ENCODE measurements at regions not wholly inside any gene's neighbourhood (a gene's known extent, or its start where the extent isn't known, plus 50 kb on each side); places are given as distances from the start of the nearest gene placed in this dataset.

- no peak for TF ChIP-seq POLR2AphosphoS5 (IDR thresholded peaks at IDR 0.05; ENCODE audit: low read depth, low read length)
- TF ChIP-seq REST (IDR thresholded peaks at IDR 0.05; ENCODE audit: insufficient read depth in 1 of 2, low read depth in 2 of 2, low read length in 2 of 2) = no peak
- no peak for TF ChIP-seq SIN3A (IDR thresholded peaks at IDR 0.05; ENCODE audit: borderline replicate concordance, insufficient read depth, low read length)
- TF ChIP-seq TAF1 (IDR thresholded peaks at IDR 0.05; ENCODE audit: borderline replicate concordance, insufficient read depth, low read length) = no peak
- TF ChIP-seq FOXP2 (optimal IDR thresholded peaks at IDR 0.05; ENCODE audit: borderline replicate concordance, extremely low read depth, extremely low read length, insufficient read depth) = peak; percentile 36
Observed at GRCh38 chr5:159442206-159442850, 112.0 kb upstream of the IL12B start.

GRCh38 chr5:159444441-159445082 lies 114.3 kb upstream of the IL12B start:
- TF ChIP-seq SIN3A (IDR thresholded peaks at IDR 0.05; ENCODE audit: borderline replicate concordance, insufficient read depth, low read length) (no peak), TAF1 (IDR thresholded peaks at IDR 0.05; ENCODE audit: borderline replicate concordance, insufficient read depth, low read length) (no peak), POLR2AphosphoS5 (IDR thresholded peaks at IDR 0.05; ENCODE audit: low read depth, low read length) (no peak), REST (IDR thresholded peaks at IDR 0.05; ENCODE audit: insufficient read depth in 1 of 2, low read depth in 2 of 2, low read length in 2 of 2) (no peak), FOXP2 (optimal IDR thresholded peaks at IDR 0.05; ENCODE audit: borderline replicate concordance, extremely low read depth, extremely low read length, insufficient read depth) (no peak)

GRCh38 chr5:159447116-159447515 lies 116.8 kb upstream of the IL12B start:
- TF ChIP-seq TAF1 (IDR thresholded peaks at IDR 0.05; ENCODE audit: borderline replicate concordance, insufficient read depth, low read length) (no peak), FOXP2 (optimal IDR thresholded peaks at IDR 0.05; ENCODE audit: borderline replicate concordance, extremely low read depth, extremely low read length, insufficient read depth) (no peak), SIN3A (IDR thresholded peaks at IDR 0.05; ENCODE audit: borderline replicate concordance, insufficient read depth, low read length) (no peak), POLR2AphosphoS5 (IDR thresholded peaks at IDR 0.05; ENCODE audit: low read depth, low read length) (no peak), REST (IDR thresholded peaks at IDR 0.05; ENCODE audit: insufficient read depth in 1 of 2, low read depth in 2 of 2, low read length in 2 of 2) (no peak)

- TF ChIP-seq TAF1 (IDR thresholded peaks at IDR 0.05; ENCODE audit: borderline replicate concordance, insufficient read depth, low read length) (no peak), SIN3A (IDR thresholded peaks at IDR 0.05; ENCODE audit: borderline replicate concordance, insufficient read depth, low read length) (no peak), REST (IDR thresholded peaks at IDR 0.05; ENCODE audit: insufficient read depth in 1 of 2, low read depth in 2 of 2, low read length in 2 of 2) (no peak), FOXP2 (optimal IDR thresholded peaks at IDR 0.05; ENCODE audit: borderline replicate concordance, extremely low read depth, extremely low read length, insufficient read depth) (no peak), POLR2AphosphoS5 (IDR thresholded peaks at IDR 0.05; ENCODE audit: low read depth, low read length) (no peak)
Observed at GRCh38 chr5:159448841-159449407, 118.6 kb upstream of the IL12B start.
